Islet precursor cell (in vitro differentiated cells): ENCODE measurements at regions not wholly inside any gene's neighbourhood (a gene's known extent, or its start where the extent isn't known, plus 50 kb on each side); places are given as distances from the start of the nearest gene placed in this dataset.
A peak's percentile ranks its signal among the peaks of the same experiment; 100 is the strongest.
"Not testable (repeated sequence)": the region's sequence is repeated elsewhere in the genome, so short reads cannot be mapped to it uniquely, and the experiment has no call there.

Source experiments
- DNase-seq: peaks from one replicate; pipeline ENCODE4 v3.0.0-alpha.2; 2018

DNA sequence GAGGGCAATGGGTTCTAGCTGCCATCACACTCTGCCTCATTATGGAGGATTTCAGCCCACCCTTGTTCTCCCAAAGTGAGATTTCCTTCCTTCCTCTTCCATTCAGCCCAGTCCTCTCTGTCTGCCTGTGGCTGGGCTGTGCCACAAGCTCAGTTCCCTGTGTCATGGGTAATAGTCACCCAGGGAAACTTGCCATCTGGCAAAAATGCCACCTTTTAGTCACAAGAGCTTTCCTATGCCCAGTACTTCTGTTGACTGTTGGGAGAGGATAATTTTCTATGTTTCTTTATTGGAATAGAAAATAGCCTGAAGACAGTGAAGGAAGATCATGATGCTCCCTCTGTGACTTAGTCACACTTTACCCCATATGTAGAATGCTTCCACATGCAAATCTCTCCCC, 71.4 kb downstream of the TLR4 start:
- no peak for DNase-seq

DNA sequence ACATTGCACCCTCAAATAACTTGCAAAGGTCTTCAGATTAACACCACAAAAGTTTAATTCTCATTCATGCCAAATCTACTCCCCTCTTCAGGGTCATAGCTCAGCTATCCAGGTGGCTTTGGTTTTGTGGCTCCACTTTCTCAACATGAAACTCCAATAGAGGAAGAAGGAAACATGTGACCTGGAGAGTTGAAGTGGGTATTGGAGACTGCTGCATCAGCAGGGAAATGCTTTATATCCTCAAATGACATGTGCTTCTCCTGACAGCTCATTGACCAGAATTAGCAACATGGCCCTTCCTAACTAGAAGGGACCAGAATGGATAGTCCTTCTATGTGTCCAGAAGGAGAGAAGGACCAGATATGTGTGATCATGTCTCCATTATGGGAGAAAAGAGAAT, 73.6 kb downstream of the TLR4 start:
- DNase-seq: no peak

DNA sequence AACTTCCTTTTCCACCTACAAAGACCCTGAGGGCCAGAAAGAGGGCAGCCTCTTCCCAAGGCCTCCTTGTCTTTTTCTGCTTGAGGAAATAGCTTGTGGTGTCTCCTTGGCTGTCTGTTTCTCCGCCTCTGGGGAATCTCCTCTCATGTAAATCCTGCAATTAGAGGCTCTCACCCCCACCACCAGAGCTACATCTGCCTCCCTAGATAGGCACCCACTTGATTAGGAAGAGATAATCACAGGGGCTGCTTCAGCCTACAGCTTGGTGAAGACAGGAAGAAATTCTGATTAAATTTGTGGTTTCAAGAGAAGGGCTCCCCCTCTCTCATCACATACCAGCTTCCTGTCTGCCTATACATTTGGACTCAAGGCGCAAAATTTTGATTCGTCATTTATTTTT, 75.6 kb downstream of the TLR4 start:
- peak; percentile 63 for DNase-seq

DNA sequence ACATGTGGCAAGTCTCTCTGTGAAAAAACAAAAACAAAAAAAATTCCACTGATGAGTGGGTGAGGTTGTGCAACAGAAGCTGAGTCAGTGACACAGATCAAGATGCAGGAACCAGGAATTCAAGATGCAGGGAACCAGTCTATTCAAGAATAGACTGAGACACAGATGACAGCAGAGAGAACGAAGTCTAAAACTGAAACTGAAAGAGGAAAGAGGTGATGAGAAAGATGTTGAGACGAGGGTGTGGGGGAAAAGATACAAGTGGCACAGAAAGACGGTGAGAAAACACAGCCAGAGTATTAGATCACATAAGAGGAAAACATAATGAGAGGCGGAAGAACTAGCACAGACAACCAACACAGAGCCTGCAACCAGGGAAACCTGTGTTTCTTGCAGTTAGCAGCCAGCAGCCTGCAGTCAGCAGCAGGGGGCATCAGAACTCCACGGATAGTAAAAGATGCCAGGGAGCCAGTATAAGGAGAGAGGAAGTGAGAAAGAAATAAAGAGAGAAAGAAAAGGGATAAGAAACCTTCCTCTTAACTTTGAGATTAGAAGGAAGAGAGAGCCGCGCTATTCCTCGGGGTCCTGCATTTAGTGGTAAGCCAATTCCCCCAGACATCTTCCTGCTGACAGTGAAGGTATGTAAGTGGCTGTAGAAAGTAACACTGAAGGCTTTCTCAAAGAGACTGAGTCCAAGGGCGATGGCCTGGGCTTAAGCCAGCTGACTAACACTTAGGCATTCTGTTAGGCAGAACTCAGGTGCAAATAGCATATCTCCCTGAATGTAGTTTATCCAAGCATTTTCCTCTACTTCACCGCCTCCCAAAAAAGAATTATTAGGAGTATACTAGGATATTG, 79.0 kb downstream of the TLR4 start:
- DNase-seq: peak; percentile 91

DNA sequence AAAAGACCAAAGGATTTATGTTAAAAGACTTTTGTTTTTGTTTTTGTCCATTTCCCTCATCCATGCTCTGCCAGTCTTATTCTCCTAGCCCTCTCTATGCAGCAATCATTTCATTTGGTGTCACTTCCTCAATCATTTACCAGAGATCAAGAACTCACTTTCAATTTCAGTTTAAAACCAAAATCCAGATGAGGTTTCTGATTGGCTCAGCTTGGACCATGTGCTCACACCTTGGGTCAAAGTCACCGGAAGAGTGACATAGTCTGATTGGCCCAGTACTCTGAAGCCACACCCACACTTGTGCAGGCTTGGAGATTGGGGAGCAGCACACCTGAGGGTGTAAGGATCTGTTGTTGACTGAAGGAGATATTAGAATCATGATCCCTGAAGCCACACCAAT, 79.6 kb downstream of the TLR4 start:
- DNase-seq: no peak

DNA sequence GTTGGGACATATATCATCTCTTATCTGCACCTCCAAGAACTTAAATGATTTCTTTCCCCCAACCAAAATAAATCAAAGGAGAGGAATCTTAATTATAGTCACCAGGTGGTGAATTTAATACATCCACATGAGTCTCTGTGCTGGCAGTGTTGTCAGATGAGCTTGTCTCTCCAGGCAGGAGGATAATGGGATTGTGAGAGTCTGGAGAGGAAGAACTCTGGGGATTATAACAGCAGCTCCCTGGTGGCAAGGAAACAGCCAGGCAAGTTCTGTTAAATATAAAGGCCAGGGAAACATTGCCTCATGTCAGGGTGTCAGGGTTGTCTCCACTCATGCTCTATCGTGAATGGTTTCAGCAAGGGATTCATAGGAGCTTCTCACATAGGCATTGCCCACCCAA, 80.8 kb downstream of the TLR4 start:
- no peak for DNase-seq

DNA sequence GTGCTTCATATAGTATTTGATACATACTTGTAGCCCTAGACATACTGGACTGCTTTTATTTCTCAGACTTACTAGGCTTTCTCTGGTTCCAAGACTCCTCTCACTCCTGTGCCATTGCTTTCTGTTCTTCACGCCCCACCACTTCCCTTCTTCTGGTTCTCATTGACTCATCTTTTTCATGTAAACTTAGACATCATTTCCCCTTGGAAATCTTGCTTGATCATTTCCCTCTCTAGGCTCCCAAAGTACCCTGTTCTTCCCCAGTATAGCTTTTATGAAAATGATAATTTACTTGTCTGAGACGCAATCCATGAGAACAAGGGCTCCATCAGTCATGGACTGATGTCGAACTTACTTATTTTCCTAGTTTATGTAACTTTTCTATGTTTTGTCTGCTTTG, 83.5 kb downstream of the TLR4 start:
- DNase-seq: no peak

GRCh38 chr9:117795271-117795670, 91.1 kb downstream of the TLR4 start:
- DNase-seq: no peak

DNA sequence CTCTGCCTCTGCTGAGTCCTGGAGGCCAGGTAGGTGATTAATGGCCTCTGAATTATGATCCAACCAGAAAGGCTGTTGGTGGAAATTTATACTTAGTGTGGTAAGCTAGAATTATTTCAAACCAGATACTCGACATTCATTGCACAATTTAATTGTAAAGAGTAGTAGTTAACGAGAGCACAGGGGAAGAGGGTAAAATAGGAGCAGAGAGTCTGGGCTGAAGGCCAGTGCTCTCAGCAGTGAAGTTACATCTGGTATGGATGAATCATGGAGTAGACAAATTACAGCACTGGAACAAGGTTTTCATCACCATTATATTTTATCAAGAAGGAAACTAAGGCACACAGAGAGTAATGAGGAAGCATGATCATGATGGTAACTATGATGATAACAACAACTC, 92.5 kb downstream of the TLR4 start:
- DNase-seq: no peak

DNA sequence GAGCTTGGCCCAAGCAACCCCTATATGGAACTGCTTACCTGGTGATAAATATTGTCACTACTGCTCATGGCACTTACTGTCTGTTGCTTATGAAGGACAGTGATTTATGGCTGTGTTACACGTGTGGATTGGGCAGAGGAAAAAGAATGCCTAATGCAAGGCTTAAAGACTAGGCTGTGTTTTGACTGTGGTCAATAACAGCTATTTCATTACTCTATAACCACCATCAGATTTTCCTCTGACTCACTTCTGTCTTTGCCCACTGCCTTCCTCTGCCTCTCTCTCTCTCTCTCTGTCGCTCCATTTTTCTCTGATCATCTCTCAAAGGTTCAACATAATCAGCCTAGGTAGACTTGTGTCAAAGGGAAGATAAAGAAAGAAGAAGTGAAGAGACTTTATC, 96.2 kb downstream of the TLR4 start:
- DNase-seq: no peak

GRCh38 chr9:117809751-117810150, 105.5 kb downstream of the TLR4 start:
- DNase-seq: no peak

- no peak for DNase-seq
These were observed 111.1 kb downstream of the TLR4 start for GRCh38 chr9:117815315-117815714.

DNA sequence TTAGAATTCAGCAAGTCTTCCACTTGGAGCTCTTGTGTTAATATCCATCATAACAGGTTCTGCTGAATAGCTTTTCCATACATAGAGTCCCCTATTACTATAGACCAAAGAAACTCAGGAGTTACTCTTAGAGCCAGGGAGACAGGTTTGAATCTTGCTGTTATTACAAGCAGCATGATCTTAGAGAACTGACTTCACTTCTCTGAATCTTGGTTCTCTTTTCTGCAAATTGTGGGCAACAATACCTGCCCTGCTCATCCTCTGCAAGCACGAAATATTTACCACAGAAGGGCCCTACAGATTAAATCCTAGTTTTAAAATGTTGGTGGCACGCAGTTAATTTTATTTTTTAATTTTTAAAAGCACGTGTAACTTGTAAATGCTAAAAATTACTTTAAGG, 111.7 kb downstream of the TLR4 start:
- no peak for DNase-seq

DNA sequence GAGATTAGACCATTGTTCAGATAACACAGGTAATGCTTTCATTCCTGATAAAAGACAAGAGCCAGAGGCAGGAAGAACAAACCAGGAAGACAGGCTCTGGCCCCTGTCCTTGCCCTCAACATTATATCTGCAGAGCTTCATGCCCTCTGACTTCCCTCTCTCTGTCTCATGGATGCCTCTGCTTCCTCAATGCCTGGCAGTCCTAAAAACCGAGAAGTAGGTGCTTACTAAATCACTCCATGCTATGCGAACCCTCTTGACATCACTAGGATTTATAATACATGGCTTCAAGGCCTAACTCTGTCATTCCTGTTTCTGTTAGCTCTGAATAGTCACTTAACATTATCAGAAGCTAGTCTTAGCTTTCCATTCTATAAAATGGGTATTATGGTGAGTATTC, 117.8 kb downstream of the TLR4 start:
- DNase-seq: no peak

DNA sequence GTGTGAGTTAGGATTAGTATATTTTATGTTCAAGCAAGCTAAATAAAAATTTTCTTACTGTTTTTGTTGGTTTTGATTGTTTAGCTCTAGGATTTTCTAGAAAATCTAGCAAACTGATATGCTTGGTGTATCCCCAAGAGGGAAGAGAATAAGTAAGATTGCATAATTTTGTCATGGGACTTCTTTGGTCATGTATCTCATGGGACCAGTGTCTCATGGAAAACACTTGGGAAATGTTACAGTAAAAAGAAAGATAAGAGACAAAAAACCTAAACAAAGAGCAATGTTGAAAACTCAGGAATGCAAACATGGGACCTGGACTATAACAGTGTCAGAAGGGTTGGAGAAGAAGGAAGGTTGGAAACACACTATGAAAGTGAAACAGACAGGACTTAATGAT, 119.4 kb downstream of the TLR4 start:
- DNase-seq: no peak

DNA sequence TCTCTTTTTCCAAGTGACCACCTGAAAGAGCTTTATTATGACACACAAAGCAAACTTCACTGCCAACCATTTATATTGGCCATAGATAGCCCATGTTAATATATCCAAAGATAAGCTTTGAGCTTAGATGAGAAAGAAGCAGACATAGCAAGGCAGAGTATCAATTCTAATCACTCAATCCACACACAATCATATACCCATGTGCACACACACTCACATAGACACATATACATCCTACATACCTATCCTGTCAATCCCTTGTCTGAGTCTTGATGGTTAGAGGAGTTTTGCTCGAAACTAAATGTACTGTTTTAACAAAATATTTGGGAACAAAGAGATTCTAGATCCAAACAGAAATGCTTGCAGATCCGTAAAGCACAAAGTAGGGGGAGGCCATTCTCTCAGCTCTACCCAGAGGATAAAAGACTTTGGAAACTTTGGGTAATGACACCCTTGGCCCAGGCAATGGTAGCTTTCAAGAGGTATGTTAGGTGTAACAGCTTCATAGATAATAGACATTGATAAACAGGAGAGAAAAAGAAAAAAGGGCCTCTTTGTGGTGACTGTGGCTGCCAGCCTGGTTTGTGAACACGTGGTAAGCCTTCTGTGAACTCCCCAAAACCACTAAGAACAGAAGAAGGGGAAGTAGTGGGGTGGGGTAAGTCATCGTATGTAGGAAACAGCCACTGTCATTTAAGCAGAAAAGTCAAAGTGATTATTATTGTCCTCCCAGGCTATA, 121.6 kb downstream of the TLR4 start:
- DNase-seq: no peak

GRCh38 chr9:117826837-117827236, 122.6 kb downstream of the TLR4 start:
- no peak for DNase-seq

DNA sequence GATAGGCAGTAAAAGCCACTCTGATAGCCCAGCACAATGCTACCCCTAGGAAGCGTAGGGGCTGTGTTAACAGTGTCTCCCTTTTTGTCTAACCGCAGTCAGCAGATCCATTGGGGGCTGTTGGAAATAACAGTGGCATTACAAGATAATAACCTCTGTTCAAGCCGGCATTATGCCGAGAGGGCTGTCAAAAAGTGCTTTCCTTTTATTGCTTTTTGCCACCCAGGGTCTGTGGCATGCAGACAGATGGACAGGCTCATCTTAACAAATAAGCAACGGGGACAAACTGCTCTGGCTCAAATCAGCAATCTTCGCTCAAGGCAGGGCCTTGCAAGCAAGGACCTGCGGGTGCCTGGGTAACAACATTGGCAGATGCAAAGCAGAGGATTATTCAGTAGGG, 123.3 kb downstream of the TLR4 start:
- DNase-seq: no peak

GRCh38 chr9:117828466-117828865, 124.3 kb downstream of the TLR4 start:
- DNase-seq: no peak

GRCh38 chr9:117835798-117836197, 131.6 kb downstream of the TLR4 start:
- DNase-seq: no peak

DNA sequence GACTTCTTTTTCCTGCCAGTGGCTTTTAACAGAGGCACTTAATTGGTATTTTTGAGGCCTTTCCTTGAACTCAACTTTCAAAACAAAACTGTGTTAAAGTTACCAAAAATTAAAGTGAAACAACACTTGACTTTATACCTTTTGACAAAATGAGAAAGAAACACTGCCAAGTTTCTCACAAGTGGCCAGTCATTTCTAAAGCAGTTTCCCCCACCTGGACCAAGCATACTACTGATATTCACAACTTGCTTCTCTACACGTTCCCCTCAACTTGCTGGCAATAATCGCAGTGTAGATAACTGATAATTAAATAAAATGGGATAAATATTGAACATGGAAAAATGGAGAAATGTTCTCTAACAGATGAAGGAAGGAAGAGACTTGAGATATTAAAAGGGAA, 135.7 kb downstream of the TLR4 start:
- DNase-seq: no peak

DNA sequence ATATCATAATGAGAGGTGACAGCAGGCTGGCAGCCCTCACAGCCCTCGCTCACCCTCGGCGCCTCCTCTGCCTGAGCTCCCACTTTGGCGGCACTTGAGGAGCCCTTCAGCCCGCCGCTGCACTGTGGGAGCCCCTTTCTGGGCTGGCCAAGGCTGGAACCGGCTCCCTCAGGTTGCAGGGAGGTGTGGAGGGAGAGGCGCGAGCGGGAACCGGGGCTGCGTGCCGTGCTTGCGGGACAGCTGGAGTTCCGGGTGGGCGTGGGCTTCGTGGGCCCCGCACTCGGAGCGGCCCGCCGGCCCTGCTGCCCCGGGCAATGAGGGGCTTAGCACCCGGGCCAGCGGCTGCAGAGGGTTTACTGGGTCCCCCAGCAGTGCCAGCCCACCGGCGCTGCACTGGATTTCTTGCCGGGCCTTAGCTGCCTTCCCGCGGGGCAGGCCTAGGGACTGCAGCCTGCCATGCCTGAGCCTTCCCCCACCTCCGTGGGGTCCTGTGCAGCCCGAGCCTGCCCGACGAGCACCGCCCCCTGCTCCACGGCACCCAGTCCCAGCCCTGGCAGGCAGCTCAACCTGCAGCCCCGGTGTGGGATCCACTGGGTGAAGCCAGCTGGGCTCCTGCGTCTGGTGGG, 147.7 kb downstream of the TLR4 start:
- DNase-seq: not testable (repeated sequence)

DNA sequence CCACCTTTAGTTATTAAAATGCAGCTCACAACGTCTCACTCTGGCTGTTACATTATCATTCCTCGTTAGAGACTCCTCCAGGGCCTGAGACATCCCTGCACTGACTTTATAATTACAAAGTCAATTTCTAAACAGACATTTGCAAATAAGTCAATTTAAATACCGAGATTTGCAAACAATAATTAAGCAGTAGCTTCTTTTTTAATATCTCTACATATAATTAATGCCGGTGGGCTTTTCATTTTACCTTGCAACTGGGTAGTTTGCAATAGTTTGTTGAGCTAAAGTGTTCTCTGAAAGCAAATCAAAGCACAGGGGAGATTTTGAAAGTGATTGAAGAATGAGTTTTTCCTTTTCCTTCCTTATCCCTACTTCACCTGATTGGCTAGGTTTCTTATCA, 154.4 kb downstream of the TLR4 start:
- no peak for DNase-seq

DNA sequence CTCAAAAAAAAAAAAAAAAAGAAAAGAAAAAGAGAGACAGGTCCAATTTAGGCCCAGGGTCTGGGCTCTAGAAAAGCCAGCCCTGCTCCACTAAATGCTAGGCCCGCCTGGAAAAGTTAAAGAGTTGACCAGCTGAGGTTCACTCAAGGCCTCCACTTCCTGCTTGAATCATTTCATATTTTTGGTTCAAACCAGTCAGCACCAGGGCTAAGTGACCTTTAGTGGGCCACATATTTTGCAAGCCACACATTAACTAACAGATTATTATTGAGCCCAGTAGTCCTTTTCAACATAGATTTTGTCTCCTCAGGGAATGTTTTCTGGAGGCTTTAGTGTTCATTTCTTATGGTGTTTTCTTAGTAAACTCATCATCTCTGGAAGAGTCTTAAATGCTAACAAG, 156.6 kb downstream of the TLR4 start:
- DNase-seq: no peak
